Activated CD4-positive, CD25-positive, alpha-beta regulatory T cell treated with anti-CD3 and anti-CD28 coated beads, Interleukin-2, amount 50 U/mL, for 16 hours (primary cell): ENCODE measurements at regions not wholly inside any gene's neighbourhood (a gene's known extent, or its start where the extent isn't known, plus 50 kb on each side); places are given as distances from the start of the nearest gene placed in this dataset.

Experiments
- DNase-seq: peaks from one replicate; pipeline ENCODE4 v3.0.0-alpha.2; 2020; ENCODE audit warnings: low read depth, low spot score

- DNase-seq, result no peak
Observed at GRCh38 chr2:129881786-129882396, 97.6 kb upstream of the RAB6C start.

- DNase-seq, result no peak
Observed at GRCh38 chr2:129882476-129882875, 97.0 kb upstream of the RAB6C start.

GRCh38 chr2:129883121-129883520 is 96.3 kb upstream of the RAB6C start:
- DNase-seq, result no peak

- no peak for DNase-seq
Observed at GRCh38 chr2:129884221-129884786, 95.2 kb upstream of the RAB6C start.

GRCh38 chr2:129885735-129886134 is 93.7 kb upstream of the RAB6C start:
- DNase-seq, result no peak

GRCh38 chr2:129887688-129888266 is 91.7 kb upstream of the RAB6C start:
- no peak for DNase-seq

- no peak for DNase-seq
Observed at GRCh38 chr2:129888461-129888860, 91.0 kb upstream of the RAB6C start.

GRCh38 chr2:129888896-129889295 is 90.6 kb upstream of the RAB6C start:
- DNase-seq, result no peak

- DNase-seq, result no peak
Observed at GRCh38 chr2:129891341-129892320, 87.8 kb upstream of the RAB6C start.

- no peak for DNase-seq
Observed at GRCh38 chr2:129892360-129892759, 87.1 kb upstream of the RAB6C start.

- DNase-seq, result no peak
Observed at GRCh38 chr2:129892773-129893172, 86.7 kb upstream of the RAB6C start.

- no peak for DNase-seq
Observed at GRCh38 chr2:129893244-129893643, 86.2 kb upstream of the RAB6C start.

- no peak for DNase-seq
Observed at GRCh38 chr2:129894616-129895015, 84.8 kb upstream of the RAB6C start.

GRCh38 chr2:129895061-129895460 is 84.4 kb upstream of the RAB6C start:
- DNase-seq, result no peak

- no peak for DNase-seq
Observed at GRCh38 chr2:129895526-129896082, 83.9 kb upstream of the RAB6C start.

GRCh38 chr2:129896226-129897100 is 83.0 kb upstream of the RAB6C start:
- DNase-seq, result no peak

- DNase-seq, result no peak
Observed at GRCh38 chr2:129901754-129902415, 77.6 kb upstream of the RAB6C start.

- no peak for DNase-seq
Observed at GRCh38 chr2:129902731-129903585, 76.5 kb upstream of the RAB6C start.
